ENCODE measurements at regions not wholly inside any gene's neighbourhood (a gene's known extent, or its start where the extent isn't known, plus 50 kb on each side); places are given as distances from the start of the nearest gene placed in this dataset.

GRCh38 chr5:176169393-176170063 is 68.7 kb upstream of the SIMC1 start:
- TF ChIP-seq, protein P1, sequence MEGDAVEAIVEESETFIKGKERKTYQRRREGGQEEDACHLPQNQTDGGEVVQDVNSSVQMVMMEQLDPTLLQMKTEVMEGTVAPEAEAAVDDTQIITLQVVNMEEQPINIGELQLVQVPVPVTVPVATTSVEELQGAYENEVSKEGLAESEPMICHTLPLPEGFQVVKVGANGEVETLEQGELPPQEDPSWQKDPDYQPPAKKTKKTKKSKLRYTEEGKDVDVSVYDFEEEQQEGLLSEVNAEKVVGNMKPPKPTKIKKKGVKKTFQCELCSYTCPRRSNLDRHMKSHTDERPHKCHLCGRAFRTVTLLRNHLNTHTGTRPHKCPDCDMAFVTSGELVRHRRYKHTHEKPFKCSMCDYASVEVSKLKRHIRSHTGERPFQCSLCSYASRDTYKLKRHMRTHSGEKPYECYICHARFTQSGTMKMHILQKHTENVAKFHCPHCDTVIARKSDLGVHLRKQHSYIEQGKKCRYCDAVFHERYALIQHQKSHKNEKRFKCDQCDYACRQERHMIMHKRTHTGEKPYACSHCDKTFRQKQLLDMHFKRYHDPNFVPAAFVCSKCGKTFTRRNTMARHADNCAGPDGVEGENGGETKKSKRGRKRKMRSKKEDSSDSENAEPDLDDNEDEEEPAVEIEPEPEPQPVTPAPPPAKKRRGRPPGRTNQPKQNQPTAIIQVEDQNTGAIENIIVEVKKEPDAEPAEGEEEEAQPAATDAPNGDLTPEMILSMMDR (IDR thresholded peaks at IDR 0.05), result no peak
- TF ChIP-seq REST (IDR thresholded peaks at IDR 0.05; ENCODE audit: insufficient read depth in 1 of 2, low read depth in 2 of 2, low read length in 1 of 2) (no peak), TCF7L2 (IDR thresholded peaks at IDR 0.05; ENCODE audit: low read depth, low read length) (no peak), POLR2AphosphoS5 (IDR thresholded peaks at IDR 0.05; ENCODE audit: low read depth, low read length) (no peak)

All from Panc1 (cell line).